ENCODE measurements at regions not wholly inside any gene's neighbourhood (a gene's known extent, or its start where the extent isn't known, plus 50 kb on each side); places are given as distances from the start of the nearest gene placed in this dataset.

DNA sequence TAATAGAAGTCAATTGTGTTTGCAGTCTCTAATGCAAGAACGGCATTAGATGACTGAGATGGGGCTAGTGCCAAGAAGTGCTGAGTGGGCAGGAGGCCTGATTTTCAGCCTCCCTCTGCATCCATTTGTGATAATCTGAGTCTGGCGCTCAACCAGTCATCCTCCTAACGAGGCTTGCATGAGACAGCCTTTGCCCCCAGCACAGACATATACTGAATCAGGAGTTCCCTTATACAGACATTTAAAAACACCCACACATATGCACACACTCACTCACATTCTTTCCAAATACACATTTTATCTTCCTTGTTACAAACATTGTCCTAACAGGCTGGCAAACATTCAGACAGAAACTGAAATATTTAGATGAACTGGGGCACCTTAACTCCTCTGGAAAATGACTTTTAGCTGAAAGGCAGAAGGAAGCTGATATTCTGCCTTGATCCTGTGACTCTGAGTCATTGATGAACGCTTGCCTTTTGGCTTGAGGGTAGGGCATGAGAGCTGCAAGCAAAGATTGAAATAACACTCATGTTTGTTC lies 562.3 kb downstream of the DHX35 start:
- no peak for DNase-seq

DNA sequence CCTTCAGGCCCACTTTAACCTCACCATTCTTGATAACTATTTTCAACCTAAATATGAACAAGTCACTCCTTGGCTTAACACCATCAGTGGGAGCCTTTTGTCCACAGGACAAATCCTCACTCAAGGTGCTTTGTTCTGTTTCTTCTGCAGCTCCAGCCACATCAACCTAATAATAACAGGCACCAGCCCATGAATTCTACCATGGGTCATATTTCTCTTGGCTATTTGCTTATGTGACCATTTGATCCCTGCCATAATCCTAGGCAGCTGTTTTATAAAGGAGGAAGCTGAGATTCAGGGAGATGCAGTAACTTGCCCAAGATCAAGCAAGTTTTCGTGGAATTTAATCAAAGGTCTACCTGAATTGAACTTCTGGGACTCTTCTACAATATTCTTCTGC lies 561.3 kb downstream of the DHX35 start:
- DNase-seq, result no peak

DNA sequence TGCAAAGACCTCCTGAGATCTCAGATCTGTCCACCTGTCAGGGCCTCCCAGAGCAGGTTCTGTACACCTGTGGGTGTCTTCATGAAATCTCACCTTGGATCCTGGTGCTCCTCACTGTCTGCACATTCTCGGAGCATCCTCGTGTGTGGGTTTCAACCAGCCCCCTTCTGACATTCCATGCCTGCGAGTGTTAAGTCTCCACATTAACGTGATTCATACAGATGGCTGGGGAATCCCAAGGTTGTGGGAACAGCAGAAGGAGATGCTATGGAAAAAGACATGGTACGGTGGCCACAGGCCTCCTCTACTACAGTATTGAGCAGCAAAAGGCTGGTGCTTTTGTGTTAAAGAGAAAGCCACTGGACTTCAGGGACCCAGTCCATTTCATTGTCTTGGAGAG lies 556.5 kb downstream of the DHX35 start:
- no peak for DNase-seq

- no peak for DNase-seq
These were observed 554.8 kb downstream of the DHX35 start for GRCh38 chr20:39516964-39517363.

DNA sequence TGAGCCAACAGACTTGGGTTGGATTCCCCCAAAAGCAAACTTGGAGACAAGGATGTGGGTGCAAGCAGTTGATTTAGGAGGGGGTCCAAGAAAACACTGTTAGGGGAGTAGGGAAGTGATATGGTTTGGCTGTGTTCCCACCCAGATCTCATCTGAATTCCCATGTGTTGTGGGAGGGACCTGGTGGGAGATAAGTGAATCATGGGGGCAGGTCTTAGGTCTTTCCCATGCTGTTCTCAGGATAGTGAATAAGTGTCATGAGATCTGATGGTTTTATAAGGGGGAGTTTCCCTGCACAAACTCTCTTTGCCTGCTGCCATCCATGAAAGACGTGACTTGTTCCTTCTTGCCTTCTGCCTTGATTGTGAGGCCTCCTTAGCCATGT lies 542.6 kb downstream of the DHX35 start:
- no peak for DNase-seq

GRCh38 chr20:39503902-39504709 lies 542.0 kb downstream of the DHX35 start:
- no peak for DNase-seq

DNA sequence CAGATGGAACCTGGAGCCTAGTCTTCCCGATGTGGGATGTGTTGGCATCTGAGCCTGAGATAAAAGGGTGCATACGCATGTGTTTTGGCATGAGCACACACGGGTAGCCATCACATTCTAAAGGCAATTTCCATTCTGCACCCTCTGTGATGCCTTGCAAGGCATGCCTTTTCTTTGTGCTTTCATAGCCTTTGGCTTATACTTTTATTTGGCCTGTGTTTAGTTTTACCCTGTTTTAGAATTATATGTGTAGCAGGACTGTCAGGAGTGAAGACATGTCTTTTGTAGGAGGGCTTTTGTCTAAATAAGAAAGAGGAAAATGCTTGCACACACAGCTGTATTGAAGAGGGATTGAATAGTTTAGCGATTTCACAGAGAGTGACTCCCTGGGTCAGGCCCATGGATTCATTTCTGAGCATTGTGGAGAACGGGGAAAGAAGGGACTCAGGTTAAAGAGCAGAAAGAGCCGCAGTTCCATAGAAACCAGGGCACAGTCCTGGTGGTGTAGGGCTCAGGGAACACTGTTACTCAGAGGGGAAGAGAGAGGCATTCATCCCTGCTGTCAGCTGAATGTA lies 530.2 kb downstream of the DHX35 start:
- no peak for DNase-seq

DNA sequence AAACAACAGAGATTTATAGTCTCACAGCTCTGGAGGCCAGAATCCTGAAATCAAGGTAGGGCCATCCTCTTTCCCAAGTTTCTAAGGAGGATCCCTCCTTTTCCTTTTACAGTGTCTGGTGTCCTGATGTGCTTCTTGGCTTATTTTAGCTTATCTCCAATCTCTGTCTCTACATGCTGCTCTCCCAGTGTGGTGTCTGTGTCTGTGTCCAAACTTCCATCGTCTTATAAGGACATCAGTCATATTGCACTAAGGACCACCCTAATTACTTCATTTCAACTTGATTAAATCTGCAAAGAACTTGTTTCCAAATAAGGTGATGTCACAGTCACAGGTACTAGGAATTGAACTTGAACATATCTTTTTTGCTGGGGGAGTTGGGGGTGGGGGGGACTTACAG lies 529.6 kb downstream of the DHX35 start:
- no peak for DNase-seq

DNA sequence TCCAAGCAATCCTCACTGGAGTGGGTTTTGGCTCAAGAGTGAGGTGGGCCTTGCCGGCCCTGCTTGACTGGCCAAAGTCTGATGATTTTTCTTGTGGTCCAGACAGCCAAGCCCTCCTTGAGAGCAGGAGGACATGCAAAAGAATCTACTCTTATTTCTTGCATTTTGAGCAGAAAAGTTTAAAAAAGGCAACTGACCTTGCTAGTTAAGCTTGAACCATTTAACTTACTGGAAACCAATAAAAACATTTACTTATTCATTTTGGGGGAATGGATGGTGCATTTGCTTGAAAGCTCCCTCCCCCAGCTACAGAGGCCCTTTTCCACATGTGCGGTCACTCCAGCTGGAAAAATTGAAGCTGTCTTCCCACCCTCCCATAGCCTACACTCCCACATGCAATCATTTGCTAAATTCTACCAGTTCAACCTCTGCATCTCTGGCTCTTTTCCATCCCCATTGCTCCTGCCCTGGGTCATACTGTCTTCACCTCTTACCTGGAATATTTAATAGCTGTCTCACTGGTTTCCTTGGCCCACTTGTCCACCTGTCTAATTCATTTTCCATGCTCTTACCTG lies 527.9 kb downstream of the DHX35 start:
- no peak for DNase-seq

GRCh38 chr20:39480276-39481043 lies 518.3 kb downstream of the DHX35 start:
- no peak for DNase-seq

GRCh38 chr20:39479196-39479810 lies 517.2 kb downstream of the DHX35 start:
- no peak for DNase-seq

GRCh38 chr20:39474879-39475278 lies 512.7 kb downstream of the DHX35 start:
- DNase-seq, result no peak

GRCh38 chr20:39473536-39473935 lies 511.4 kb downstream of the DHX35 start:
- DNase-seq, result no peak

DNA sequence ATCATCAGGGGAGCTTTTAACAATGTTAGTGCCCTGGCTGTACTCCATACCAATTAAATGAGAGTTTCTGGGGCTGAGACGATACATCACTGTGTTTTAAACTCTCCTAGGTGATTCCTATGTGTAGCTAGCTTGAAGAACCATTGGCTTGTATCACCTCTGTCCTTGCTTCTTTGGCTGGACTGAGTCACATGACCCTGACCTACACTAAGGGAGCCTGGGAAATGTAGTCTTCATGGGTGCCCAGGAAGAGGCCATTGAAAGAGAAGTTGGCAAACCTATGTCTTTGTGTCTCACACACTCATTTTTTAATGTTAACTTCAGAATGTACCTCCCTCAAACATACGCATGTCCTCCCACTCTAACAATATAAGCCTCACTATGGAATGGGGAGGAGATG lies 506.6 kb downstream of the DHX35 start:
- DNase-seq, result no peak

DNA sequence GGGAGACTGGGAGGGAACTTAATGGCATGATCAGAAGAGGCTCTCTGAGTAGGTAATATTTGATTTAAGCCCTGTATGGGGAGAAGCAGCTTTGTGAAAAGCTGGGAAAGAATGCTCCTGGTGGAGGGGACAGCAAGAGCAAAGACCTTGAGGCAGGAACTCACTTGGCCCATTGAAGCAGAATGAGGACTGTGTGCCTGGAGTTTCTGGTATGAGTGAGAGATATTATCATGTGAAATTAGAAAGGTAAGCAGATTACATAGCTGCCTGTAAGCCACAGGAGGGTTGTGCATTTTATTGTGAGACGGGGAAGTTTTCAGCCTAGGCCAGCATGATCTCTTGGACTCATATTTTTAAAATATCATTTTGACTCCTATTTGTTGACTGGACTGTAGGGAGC lies 502.1 kb downstream of the DHX35 start:
- no peak for DNase-seq

- DNase-seq, result no peak
These were observed 500.3 kb downstream of the DHX35 start for GRCh38 chr20:39462416-39462945.

DNA sequence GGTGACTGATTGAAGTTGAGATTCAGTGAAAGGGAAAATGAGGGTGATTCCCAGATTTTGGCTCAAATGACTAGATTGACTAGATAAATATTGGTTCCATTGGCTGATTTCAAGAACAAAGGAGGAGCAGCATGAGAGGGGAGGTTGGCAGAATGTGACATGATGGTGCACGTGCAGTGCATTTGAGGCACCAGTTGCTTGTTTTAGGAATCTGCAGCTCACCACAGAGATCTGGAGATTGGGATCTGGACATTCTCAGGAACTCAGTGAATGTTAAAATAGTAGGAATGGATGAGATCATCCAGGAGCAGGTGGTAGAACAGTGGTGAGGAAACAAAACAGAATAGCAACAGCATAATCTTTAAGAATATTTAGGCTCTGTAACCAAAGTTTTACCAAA lies 496.3 kb downstream of the DHX35 start:
- no peak for DNase-seq

- no peak for DNase-seq
These were observed 491.7 kb downstream of the DHX35 start for GRCh38 chr20:39453890-39454289.

GRCh38 chr20:39452583-39453340 lies 490.6 kb downstream of the DHX35 start:
- DNase-seq, result no peak

DNA sequence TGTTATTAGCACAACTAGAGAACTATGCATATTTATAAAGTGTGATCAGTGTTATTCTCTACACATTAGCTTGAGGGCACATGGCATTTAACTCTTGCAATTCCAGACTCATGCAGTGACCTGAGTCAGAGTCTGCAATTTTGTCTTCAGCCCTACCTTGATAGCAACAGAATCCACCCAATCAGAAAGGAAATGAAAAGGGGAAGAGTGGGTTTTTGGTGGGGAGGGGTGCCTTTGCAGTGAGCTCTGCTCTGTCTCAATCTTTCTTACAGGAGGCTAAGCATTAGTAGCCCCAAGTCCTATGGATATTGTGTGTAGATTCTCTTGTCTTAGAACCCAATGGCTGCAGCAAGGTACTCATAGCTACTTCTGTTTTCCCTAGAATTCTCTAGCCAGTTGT lies 489.2 kb downstream of the DHX35 start:
- no peak for DNase-seq

- DNase-seq, result no peak
These were observed 484.3 kb downstream of the DHX35 start for GRCh38 chr20:39446397-39446796.

DNA sequence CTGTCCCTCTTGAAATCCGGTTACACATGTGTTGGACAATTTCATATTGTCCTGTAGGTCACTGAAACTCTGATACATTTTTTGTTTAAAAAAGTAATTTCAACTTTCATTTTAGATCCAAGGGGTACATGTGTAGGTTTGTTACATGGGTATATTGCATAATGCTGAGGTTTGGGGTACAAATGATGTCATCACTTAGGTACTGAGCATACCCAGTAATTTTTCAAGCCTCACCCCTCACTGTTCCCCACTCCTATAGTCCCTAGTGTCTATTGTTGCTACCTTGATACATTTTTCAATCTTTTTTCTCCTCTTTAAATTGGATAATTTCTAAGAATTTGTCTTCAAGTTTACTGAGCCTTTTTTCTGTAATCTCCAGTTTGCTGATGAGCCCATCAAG lies 483.0 kb downstream of the DHX35 start:
- DNase-seq, result no peak

Measured in right forelimb (tissue), 1 donor.